ENCODE measurements at regions not wholly inside any gene's neighbourhood (a gene's known extent, or its start where the extent isn't known, plus 50 kb on each side); places are given as distances from the start of the nearest gene placed in this dataset.

DNA sequence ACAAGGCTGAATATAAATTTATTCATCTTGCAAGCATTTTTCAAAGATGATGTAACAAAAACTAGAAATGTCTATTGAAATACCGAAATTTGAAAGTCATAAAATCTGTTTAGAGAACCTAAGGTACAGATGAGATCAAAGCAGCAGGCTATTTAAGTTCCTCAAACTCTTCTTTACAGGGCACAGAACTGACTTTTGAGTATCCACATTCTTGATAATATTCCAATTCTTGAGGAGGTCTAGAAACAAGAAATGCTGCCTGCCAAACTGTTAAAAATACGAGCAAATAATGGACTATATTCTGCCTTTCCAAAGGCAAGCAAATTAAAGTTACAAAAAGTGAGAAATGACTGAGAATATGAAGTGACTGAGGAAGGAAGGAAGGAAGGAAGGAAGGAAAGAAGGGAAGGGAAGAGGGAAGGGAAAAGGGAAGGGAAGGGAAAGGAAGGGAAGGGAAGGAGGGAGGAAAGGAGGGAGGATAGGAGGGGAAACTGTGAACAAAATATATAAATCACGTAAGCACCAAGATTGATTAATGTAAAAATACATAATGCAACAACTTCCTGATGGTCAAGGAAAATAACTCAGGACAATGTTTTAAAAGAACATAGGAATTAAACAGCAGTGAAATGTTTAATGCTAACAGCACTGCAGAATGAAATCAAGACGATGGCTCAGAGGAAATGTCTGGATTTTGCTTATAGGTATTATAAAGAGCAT, 248.9 kb upstream of the HNRNPA3 start:
- Histone ChIP-seq H3K36me3 (no peaks in the 10 kb centered on the region), H3K27me3 (ENCODE audit: insufficient read depth, low read depth, severe bottlenecking) (no peaks in the 10 kb centered on the region), H3K27ac (no peak overlapping the region), H3K9me3 (ENCODE audit: severe bottlenecking) (no peaks in the 10 kb centered on the region), H3K4me3 (ENCODE audit: low read depth, low read length) (no peak overlapping the region)
- TF ChIP-seq CTCF (IDR thresholded peaks at IDR 0.05; ENCODE audit: low read depth, low read length), result no peak
- no peak for DNase-seq

DNA sequence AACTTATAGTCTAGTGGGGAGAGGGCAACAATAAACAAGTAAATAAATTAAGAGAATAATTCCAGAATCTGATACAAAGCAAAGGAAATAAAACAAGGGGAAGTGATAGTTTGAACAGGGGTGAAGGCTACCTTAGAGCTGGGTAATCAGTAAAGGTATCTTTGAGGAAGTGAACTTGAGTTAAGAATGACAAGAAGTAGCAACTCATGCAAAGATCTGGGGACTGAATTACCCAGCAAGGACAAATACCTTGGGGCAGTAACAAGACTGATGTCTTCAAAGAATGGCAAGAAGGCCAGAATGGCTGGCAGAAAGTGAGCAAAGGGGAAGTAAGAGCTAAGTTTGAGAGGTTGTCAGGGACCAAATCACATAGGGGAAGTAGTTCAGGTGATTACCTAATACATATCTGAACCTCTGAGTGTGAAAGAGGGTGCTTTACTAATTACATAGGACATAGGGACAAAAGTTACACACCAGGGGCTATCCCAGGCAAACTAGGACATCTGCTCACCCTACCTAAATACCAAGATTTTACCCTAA, 244.6 kb upstream of the HNRNPA3 start:
- H3K4me3 ChIP-seq (ENCODE audit: low read depth, low read length), result no peak overlapping the region
- no peaks in the 10 kb centered on the region for H3K9me3 ChIP-seq (ENCODE audit: severe bottlenecking)
- no peak for DNase-seq
- no peak for TF ChIP-seq CTCF (IDR thresholded peaks at IDR 0.05; ENCODE audit: low read depth, low read length)
- no peaks in the 10 kb centered on the region for H3K36me3 ChIP-seq
- H3K27ac ChIP-seq, result no peak overlapping the region
- H3K27me3 ChIP-seq (ENCODE audit: insufficient read depth, low read depth, severe bottlenecking), result no peaks in the 10 kb centered on the region

DNA sequence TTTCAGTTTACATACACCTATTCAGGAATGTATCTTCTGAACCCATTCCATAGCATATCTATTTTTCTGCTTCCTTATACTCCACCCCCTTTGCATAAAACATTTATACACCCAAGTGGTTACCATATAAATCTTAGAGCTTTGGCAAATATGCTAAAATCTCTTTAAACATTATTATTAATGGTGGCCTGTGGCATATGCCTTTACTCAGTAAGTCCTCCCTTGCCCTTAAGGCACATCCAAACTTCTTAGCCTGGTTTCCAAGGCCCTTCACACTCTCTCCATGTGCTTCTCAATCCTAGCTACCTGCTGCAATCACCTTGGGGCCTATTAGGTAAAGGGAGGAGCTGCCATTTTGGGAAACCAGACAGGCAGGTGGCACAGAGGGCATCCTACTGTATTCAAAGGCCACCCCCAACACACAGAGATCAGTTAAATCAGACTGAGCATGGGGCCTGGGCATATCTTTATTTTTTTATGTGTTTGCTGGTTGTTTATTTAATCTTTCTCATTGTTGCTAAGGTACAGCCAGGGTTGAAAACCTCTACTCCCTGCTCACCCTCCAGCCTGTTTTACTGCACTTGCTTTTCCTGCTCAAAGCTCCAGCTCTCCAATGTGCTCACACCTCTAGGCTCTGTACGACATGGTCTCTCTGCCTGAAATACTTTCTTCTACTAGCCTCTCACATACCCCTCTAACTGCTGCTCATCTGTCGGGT, 242.8 kb upstream of the HNRNPA3 start:
- DNase-seq, result no peak
- Histone ChIP-seq H3K27ac (no peak overlapping the region), H3K36me3 (no peaks in the 10 kb centered on the region), H3K9me3 (ENCODE audit: severe bottlenecking) (no peaks in the 10 kb centered on the region), H3K4me3 (ENCODE audit: low read depth, low read length) (no peak overlapping the region), H3K27me3 (ENCODE audit: insufficient read depth, low read depth, severe bottlenecking) (no peaks in the 10 kb centered on the region)
- TF ChIP-seq CTCF (IDR thresholded peaks at IDR 0.05; ENCODE audit: low read depth, low read length), result no peak

DNA sequence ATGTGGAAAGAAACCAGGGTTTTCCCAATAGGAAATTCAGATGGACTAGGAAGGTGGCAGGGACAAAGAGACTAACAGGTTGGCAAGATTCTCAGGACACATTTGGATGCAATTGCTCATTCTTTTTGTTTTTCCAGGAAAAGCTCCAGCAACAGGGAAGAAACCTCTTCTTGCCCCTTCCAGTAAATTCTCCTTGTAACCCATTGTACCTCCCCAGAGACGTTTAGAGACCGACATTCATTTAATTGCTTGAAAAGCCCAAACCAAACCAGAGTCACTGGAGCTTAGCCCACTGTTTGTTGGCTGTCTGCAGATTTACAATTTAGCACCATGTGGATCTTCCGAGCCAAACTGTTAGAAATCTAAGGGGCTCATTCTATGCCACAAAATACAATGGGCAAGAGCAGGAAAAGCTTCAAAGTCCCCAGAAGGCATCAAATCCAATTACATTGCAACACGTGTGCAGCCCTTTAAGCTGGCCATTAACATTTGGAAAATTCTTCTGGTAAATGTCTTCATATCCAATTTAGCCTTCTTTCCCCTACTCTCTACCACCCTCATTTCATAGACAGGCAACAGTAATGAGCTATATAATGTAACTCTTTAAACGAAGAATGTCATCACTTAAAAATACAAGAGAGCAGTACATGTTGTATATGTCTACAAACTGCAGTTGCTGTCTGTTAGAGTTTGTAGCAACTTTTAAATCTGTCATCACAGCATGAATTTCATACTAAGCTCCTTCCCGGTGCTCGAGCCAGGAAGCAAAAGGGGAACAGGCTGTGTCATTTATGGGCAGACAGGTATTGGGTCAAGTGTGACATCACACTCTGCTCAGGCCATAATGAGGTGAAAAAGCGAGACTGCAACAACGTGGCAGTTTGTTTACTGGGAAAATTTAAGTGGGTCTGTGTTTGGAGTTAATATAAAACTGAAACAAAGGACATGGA, 235.6 kb upstream of the HNRNPA3 start:
- Histone ChIP-seq H3K9me3 (ENCODE audit: severe bottlenecking) (no peaks in the 10 kb centered on the region), H3K4me3 (ENCODE audit: low read depth, low read length) (no peak overlapping the region), H3K36me3 (no peaks in the 10 kb centered on the region), H3K27me3 (ENCODE audit: insufficient read depth, low read depth, severe bottlenecking) (no peaks in the 10 kb centered on the region), H3K27ac (no peak overlapping the region)
- no peak for TF ChIP-seq CTCF (IDR thresholded peaks at IDR 0.05; ENCODE audit: low read depth, low read length)
- DNase-seq, result no peak

DNA sequence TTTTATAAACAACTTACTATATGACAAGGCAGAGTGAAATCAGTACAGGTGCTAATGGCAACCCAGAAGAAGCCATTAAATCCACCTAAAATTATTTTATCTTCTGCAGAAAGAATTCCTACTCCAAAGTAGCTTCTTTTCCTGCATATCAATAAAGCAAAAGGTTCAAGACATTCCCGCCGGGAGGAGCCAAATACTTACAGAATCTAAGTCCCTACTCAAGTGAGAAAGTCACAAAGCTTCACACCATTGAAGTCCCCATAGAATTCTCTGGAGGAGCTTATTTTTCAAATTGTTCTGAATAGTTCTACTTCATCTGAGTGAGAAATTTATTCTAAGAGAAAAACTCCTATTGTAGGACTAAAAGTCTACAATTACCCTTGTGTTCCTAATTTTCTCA, 233.7 kb upstream of the HNRNPA3 start:
- Histone ChIP-seq H3K27ac (no peak overlapping the region), H3K36me3 (no peaks in the 10 kb centered on the region), H3K4me3 (ENCODE audit: low read depth, low read length) (no peak overlapping the region), H3K9me3 (ENCODE audit: severe bottlenecking) (no peaks in the 10 kb centered on the region), H3K27me3 (ENCODE audit: insufficient read depth, low read depth, severe bottlenecking) (no peaks in the 10 kb centered on the region)
- DNase-seq, result no peak
- TF ChIP-seq CTCF (IDR thresholded peaks at IDR 0.05; ENCODE audit: low read depth, low read length), result no peak

All from WERI-Rb-1 (cell line).